BJ (cell line): ENCODE measurements at regions not wholly inside any gene's neighbourhood (a gene's known extent, or its start where the extent isn't known, plus 50 kb on each side); places are given as distances from the start of the nearest gene placed in this dataset.

Source experiments
- CTCF ChIA-PET: fragments of 350-600 bp; formaldehyde crosslinking; extraction: SDS; loops from one replicate; lab custom pipeline; 2021; ENCODE audit warnings: antibody characterized with exemption, inconsistent platforms; lab: Yijun Ruan, JAX
- POLR2A ChIA-PET: fragments of 300-600 bp; sonication (Branson Sonifier 250); formaldehyde crosslinking; extraction: SDS; loops from one replicate; lab custom pipeline; 2021; ENCODE audit warnings: antibody characterized with exemption; lab: Charles Lee
- DNase-seq: peaks from one replicate; pipeline ENCODE4 v3.0.0-alpha.2; 2011; ENCODE audit warnings: low read depth
- H3K27me3 ChIP-seq: 2 replicates; pipeline ENCODE4 v1.6.0; 2011; ENCODE audit warnings: low read length; ENCODE audit not compliant: control insufficient read depth, insufficient read depth
- H3K36me3 ChIP-seq: 2 replicates; pipeline ENCODE4 v1.5.1; 2011; ENCODE audit warnings: low read length; ENCODE audit not compliant: control insufficient read depth, insufficient read depth
- H3K4me3 ChIP-seq: 2 replicates; pipeline ENCODE4 v1.5.1; 2011; ENCODE audit warnings: low read depth, mild to moderate bottlenecking, control low read depth, low read length
- TF ChIP-seq, protein P1 (sequence below): IDR thresholded peaks from 2 replicates; pipeline ENCODE4 v1.5.1; 2011; ENCODE audit warnings: low read depth, mild to moderate bottlenecking, control low read depth, inconsistent platforms, low read length, moderate library complexity; ENCODE audit not compliant: insufficient read depth

DNA sequence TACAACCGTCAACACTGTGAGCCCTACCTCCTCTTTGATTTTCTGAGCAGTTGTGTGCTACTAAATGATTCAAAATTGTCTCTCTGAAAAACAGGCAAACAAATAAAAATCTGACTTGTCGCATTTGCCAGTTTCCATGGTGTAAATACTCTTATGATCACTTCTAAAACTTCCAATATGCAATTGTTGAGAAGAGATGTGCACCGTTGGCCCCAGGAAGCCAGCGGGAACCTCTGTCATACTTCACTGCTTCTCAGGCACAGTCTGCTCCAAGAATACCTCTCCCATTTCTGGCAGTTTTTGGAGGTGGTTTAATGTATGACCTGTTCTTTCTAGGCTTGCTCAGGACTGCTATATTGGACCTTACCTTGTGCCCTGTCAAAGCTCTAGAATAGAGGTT lies 196.0 kb upstream of the NCAM2 start:
- TF ChIP-seq, protein P1, sequence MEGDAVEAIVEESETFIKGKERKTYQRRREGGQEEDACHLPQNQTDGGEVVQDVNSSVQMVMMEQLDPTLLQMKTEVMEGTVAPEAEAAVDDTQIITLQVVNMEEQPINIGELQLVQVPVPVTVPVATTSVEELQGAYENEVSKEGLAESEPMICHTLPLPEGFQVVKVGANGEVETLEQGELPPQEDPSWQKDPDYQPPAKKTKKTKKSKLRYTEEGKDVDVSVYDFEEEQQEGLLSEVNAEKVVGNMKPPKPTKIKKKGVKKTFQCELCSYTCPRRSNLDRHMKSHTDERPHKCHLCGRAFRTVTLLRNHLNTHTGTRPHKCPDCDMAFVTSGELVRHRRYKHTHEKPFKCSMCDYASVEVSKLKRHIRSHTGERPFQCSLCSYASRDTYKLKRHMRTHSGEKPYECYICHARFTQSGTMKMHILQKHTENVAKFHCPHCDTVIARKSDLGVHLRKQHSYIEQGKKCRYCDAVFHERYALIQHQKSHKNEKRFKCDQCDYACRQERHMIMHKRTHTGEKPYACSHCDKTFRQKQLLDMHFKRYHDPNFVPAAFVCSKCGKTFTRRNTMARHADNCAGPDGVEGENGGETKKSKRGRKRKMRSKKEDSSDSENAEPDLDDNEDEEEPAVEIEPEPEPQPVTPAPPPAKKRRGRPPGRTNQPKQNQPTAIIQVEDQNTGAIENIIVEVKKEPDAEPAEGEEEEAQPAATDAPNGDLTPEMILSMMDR = no peak
- ChIA-PET CTCF (no interaction called here), POLR2A (no interaction called here)
- no peaks in the 10 kb centered on the region for H3K27me3 ChIP-seq
- DNase-seq = no peak
- no peak overlapping the region for H3K4me3 ChIP-seq
- H3K36me3 ChIP-seq = no peaks in the 10 kb centered on the region; the same call in 1 of the 2 replicates

DNA sequence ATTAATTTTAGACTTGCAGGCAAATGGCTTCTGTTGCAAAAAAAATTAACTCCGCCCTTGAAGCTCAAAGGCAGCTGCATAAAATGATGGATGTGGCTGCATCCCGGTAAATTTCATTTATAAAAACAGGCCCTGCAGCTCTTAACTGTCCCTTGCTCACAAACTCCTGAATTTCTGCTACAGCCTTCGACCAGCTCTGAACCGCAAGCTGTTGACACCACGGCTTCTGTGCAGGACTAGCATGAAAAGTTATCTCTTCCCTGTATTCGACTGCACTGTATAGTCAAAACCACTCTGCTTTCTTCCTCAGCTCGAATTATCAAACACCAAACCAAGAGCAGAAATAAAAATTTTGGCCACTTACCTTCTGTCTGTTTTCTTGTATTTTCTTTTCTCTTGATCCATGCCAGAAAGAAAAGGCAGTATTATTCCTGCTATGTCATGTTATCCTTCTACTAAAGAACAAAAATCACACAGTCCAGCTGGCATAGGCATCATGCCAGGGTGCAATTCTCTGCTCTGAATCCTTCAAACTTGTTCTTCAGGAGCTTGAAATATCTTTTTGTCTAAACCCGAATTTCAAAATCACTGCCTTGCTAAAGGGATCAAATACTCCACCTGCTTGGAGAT lies 195.5 kb upstream of the NCAM2 start:
- Histone ChIP-seq H3K27me3 (no peaks in the 10 kb centered on the region), H3K4me3 (no peak overlapping the region), H3K36me3 (no peaks in the 10 kb centered on the region; the same call in 1 of the 2 replicates)
- ChIA-PET CTCF (no interaction called here), POLR2A (no interaction called here)
- DNase-seq = no peak
- TF ChIP-seq, protein P1 = no peak

DNA sequence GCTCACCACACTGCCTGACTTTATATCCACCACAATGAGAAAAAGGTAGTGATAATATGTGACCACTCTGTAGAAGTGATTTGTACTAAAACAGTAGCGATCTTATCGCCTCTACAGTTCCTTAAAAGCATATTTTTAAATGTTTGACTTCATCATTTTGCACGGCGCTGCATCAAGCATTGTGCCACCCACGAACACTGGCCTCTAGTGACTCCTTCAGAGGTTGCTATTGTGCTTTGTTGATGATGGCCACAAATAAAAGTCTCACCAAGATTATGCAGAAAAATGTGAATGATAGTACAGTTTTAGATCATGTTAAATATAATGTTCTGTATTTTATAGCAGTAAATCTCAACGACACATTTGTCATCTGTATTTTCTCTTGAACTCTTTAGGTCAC lies 186.5 kb upstream of the NCAM2 start:
- ChIA-PET CTCF (no interaction called here), POLR2A (no interaction called here)
- no peak for DNase-seq
- no peaks in the 10 kb centered on the region for H3K36me3 ChIP-seq
- H3K4me3 ChIP-seq = no peak overlapping the region
- TF ChIP-seq, protein P1 = no peak
- H3K27me3 ChIP-seq = no peaks in the 10 kb centered on the region

DNA sequence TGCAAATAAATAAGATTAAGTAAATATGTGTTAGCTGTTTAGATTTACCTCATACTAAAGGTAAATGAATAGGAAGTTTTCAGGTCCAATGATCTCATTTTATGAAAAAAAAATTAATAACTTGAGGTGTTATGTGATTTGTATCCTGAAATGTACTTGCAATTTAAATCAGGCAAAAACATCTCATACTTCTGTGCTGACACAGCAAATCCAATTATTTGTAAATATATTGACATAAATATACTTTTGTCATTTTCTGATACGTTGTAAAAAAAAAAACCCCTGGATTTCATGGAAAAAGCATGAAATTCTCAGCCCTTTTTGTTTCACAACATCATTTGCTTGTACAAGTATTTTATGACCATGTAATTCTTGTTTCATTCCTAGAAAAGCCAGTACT lies 184.1 kb upstream of the NCAM2 start:
- ChIA-PET CTCF (no interaction called here), POLR2A (no interaction called here)
- TF ChIP-seq, protein P1 = no peak
- Histone ChIP-seq H3K36me3 (no peaks in the 10 kb centered on the region), H3K27me3 (no peaks in the 10 kb centered on the region), H3K4me3 (no peak overlapping the region)
- no peak for DNase-seq

DNA sequence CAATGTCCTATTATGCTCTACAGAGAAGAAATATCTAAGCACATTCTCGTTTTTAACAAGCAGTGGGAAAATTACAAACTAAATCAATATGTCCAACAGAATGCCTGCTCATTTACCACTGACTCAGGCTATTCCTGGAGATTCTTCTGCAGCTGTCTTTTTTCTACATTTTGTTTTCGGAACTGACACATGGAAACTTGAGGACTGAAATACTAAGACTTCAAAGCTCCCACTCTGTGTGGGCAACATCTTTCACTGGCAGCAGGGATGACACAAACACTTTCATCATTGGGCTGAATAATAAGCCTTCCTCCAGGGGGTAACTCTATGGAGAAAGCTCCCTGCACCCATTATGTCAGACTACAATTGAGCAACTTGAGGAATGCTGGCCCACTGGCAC lies 175.5 kb upstream of the NCAM2 start:
- H3K27me3 ChIP-seq = no peaks in the 10 kb centered on the region
- CTCF ChIA-PET = no interaction called here
- H3K36me3 ChIP-seq = no peaks in the 10 kb centered on the region
- no peak overlapping the region for H3K4me3 ChIP-seq
- POLR2A ChIA-PET = no interaction called here
- TF ChIP-seq, protein P1 = no peak
- DNase-seq = no peak
